Sciatic nerve (tissue), 2 donors: ENCODE measurements at regions not wholly inside any gene's neighbourhood (a gene's known extent, or its start where the extent isn't known, plus 50 kb on each side); places are given as distances from the start of the nearest gene placed in this dataset.

ENCODE experiments used
- ATAC-seq: fragments of 200-7000 bp; cut with Tn5 transposase; one replicate; pipeline ENCODE4 v1.9.1; 2020; ENCODE audit warnings: mild to moderate bottlenecking, moderate library complexity
- DNase-seq: peaks from one replicate; pipeline ENCODE4 v3.0.0-alpha.2; 2020; ENCODE audit warnings: low spot score
- intact Hi-C: fragments of 100-400 bp; cut with DNase I; formaldehyde crosslinking; loops from one replicate; pipeline ENCODE4 v1.14.2; 2022
- donor health status: DM: no; HTN: no; CAD: no.
- donor health status: DM: no; HTN: no; CAD: no.

DNA sequence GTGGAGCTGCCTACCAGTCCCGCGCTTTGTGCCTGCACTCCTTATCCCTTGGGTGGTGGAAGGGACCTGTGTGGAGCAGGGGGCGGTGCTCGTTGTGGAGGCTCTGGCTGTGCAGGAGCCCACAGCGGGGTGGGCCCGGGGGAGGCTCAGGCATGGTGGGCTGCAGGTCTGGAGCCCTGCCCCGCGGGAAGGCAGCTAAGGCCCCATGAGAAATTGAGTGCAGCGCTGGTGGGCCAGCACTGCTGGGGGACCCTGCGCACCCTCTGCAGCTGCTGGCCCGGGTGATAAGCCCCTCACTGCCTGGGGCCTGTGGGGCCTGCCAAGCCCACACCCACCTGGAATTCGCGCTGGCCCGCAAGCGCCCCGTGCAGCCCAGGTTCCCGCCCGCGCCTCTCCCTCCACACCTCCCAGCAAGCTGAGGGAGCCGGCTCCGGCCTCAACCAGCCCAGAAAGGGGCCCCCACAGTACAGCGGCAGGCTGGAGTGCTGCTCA, 859.6 kb upstream of the KCND2 start:
- ATAC-seq, result no peak
- intact Hi-C loops, result no loop called here
- DNase-seq, result no peak

DNA sequence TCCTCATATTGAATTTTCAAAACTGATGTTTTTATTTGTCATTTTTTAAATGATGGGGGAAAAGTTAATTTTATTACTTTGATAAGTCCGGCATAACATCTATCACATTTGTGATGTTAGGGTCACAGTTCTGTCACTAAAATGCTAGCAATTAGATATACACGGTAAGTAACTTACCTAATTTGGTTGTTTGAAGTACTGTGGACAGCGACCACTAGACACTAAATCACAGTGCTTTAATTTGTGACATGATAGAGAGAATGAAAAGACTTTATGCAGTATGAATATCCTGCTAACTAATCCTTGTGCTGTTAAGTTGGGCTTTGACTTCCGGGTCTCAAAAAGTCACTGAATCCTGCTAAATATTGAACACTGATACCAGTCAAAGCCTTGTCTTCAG, 857.3 kb upstream of the KCND2 start:
- ATAC-seq, result no peak
- intact Hi-C loops, result no loop called here
- DNase-seq, result no peak

DNA sequence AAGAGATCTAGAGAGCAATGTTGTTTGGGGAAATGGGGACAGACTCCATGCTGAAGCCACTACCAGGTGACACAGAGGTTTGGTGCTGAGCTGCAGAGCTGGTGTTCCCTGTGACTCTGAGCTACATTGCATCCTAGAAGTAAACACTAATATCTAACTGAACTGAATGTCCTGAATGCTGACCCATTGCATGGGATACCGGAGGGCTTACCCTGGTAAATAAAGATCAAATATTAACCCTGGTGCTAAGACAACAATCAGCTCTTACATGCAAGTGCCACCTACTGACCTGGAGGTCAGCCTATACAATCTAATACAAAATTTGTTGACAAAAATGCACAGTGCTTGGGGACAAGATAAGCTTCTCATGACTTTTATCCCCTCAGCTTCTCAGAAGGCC, 851.3 kb upstream of the KCND2 start:
- ATAC-seq, result no peak
- no peak for DNase-seq
- intact Hi-C loops, result no loop called here

DNA sequence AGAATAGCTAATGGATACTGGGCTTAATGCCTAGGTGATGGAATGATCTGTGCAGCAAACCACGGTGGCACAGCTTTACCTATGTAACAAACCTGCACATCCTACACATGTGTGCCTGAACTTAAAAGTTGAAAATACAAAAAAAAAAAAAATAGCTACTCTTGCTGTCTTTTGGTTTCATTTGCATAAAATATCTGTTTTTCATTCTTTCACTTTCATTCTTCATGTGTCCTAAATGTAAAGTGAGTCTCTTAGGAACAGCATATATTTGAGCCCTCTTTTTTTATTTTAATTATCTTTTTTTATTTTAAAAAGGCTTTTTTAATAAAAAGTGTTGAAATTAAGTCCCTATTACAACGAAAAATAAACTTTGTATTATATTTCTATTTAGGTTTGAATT, 836.1 kb upstream of the KCND2 start:
- DNase-seq (no peak), ATAC-seq (no peak)
- intact Hi-C loops, result no loop called here

DNA sequence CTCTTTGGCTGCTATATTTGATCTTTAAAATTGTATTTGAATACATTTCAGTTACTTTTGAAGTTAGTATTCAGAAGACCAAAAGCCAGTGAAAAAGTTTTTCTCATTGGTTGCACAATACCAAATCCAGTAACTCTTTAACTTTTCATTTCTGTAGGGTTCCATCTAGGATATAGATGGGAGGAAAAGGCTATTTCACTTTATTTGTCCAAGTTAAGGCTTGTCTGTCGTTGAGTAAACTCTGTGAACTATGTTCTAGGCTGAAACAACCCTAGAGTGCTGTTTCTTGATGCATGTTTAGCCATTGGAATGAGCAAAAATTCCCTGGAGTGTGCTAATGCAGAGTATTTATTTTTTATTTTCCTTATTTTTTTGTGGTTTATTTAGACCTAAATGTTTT, 834.7 kb upstream of the KCND2 start:
- no peak for DNase-seq
- no peak for ATAC-seq
- intact Hi-C loops, result no loop called here

DNA sequence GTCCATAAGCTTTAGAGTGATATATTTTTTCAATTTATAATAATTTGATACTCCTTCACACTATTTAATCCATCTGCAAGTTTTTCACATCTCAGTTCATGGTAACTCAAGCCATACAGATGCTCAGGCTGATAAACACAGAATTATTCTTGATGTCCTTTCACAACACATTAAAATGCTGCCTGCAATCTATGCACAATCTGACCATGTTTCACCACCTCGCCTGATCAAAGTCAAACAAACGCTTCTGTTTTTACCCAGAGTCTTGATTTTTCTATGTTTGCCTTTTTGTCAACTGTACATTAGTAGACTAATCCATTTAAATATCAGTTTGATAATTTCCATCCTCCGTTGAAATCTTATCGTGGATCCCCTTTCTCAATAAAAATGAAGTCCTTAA, 833.8 kb upstream of the KCND2 start:
- no peak for DNase-seq
- ATAC-seq, result no peak
- intact Hi-C loops, result no loop called here

DNA sequence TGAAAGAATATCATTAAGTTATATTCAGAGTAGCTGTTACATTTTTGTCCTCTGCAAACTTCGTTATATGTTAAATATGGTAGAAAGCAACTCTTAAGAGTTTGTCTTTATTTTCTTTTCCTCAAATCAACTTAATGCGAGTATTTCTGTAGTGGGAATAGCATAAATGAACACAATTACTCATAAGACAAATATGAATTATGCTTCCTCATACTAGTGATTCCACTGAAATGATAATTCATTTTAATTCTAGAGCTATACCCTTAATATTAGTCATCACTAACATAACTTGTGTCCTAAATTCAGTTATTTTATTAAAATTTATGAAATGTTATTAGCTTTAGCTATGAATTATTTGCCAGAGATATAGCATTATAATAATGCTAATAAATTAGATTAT, 820.6 kb upstream of the KCND2 start:
- intact Hi-C loops, result no loop called here
- DNase-seq (no peak), ATAC-seq (no peak)

DNA sequence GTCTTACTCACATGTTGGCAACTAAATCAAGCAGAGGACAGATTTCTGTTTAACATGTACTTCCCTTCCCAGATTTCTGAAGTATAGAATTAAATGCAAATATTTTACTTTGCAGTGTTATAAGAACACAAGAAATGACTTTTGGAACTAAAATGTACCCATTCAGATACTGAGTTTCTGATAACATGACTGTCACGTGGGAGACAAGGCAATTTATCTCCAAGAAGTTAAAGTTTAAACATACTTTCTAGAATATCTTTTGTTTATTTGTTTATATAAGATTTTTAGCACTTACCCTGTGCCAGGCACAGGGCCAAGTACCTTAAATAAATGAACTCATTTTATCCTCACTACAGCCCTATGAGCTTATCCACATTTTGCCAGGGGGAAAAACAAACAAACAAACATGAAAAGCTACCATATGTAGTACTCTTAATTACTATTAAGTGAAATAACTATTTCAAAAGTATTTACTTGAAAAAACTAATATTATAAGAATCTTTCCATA, 807.1 kb upstream of the KCND2 start:
- intact Hi-C loops, result no loop called here
- no peak for ATAC-seq

DNA sequence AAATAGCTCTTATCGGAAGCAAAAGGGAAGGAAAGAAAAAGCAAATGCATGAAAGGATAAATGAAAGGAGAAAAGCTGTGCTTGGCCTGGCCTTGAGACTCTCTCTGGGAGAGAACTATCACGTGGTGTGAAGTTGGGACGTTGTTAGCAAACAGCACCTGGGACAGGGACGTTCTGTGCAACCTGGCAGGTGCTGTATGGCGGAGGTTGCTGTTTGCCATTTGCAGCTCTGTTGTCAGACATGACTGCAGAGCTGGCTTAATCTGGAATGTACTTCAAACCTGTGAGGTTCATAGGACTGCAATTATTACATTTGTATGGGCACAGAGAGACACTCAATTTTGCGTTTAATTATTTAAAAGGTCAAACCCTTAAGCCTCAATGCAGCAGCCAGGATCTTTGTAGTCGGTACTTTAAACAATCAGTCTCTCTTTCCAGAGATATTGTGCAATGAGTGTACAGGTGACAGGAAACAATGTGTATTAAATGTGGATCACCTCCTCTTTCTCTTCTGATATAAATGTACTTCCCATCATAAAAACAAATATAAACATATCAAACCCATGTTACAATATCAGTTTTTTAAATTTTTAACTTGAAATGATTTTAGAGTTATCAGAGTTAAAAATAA, 800.5 kb upstream of the KCND2 start:
- ATAC-seq (no peak), DNase-seq (no peak)
- intact Hi-C loops, result no loop called here

More for the DNA sequence above, 807.1 kb upstream of the KCND2 start:
- no peak for DNase-seq

DNA sequence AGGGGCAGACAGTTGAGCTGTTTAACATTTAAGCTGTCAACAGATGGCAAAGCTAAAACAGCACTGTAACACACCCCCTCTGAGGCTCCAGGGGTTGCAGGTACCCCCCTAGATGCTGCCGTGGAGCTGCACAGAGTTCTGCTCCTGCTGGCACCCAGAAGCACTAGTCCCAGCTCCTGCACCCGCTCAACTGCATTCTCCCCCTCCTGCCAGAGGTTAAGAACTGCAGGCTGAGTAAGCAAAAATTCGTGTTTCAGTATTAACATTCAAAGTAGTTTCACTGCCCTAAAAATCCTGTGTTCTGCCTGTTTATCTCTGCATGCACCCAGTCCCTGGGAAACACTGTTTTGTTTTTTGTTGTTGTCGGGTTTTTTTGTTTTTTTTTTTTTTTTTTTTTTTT, 790.8 kb upstream of the KCND2 start:
- intact Hi-C loops, result no loop called here
- no peak for DNase-seq
- peak; percentile 38 for ATAC-seq

DNA sequence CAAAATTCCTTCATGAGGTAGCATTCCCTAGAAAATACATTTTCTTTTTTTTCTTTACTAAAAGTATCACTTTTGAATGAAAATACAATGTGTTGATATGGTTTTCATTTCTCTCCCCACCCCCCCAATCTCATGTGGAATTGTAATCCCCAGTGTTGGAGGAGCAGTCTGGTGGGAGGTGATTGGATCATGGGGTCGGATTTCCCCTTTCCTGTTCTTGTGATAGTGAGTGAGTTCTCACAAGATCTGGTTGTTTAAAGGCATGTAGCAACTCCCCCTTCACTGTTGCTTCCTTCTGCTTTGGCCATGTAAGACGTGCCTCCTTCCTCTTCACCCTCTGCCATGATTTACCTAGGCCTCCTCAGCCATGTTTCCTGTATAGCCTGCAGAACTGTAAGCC, 790.3 kb upstream of the KCND2 start:
- DNase-seq, result no peak
- intact Hi-C loops, result no loop called here
- no peak for ATAC-seq

DNA sequence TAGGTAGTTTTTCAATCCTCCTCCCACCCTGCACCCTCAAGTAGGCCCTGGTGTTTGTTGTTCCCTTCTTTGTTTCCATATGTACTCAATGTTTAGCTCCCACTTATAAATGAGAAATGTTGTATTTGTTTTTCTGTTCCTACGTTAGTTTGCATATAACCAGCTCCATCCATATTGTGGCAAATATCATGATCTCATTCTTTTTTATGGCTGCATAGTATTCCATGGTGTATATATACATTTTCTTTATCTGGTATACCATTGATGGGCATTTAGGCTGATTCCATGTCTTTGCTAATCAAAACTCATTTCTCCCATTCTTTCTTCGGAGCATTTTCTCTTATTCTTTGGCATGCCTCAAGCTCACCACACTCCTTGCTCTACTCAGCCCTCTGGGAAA, 789.6 kb upstream of the KCND2 start:
- no peak for DNase-seq
- intact Hi-C loops, result no loop called here
- no peak for ATAC-seq

DNA sequence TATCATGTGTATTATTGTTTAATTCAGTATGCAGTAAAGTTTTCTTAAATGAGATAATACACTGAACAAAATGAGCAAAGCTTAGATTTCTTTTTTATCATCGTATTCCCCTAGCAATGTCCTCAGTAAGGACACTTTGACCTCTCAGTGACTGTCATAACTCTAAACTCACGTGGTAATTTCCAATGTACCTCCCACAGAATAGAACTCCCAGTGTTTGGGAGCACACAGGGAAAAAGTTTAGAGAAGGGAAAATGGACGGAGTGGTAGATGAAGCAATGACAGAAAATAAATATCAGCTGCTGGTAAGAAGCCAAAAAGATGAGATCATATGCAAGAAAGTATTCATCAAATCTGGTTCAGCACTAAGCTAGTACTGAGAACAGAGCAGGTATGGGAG, 758.6 kb upstream of the KCND2 start:
- ATAC-seq (no peak), DNase-seq (no peak)
- intact Hi-C loops, result no loop called here

DNA sequence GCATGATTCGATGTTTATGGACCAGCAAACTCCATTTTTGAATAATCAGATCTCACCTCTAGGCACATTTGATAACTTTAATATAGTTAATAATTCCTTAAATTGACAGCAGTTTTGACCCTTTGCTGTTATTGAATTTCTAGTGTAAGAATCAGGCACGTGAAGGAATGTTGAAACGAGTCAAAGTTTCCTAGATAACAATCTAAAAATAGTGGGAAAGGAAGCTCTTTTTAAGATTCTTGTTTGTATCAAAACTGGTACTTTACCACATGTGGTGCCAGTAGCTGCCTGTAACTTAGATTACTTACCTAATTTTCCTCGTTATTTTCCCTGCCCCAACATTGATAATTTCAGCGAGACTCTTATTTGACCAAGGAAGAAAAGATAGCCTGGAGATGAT, 757.8 kb upstream of the KCND2 start:
- ATAC-seq (no peak), DNase-seq (no peak)
- intact Hi-C loops, result no loop called here

DNA sequence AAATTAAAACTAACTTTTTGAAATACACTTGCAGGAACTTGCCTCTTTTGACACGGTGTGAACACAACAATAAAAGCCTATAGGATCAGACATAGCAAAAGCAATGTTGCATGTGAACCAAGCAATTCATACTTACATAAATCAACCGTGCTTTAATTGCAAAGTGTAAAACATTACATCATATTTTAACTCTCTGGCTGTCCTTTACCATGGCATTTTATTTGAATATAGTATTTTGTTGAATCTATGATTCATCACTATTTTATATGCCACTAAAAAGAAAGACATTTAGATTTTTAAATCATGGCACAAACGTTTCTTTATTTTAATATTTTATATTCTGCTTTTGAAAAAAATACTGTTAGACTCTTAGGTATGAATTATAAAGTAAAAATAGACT, 757.0 kb upstream of the KCND2 start:
- intact Hi-C loops, result no loop called here
- DNase-seq (no peak), ATAC-seq (no peak)

DNA sequence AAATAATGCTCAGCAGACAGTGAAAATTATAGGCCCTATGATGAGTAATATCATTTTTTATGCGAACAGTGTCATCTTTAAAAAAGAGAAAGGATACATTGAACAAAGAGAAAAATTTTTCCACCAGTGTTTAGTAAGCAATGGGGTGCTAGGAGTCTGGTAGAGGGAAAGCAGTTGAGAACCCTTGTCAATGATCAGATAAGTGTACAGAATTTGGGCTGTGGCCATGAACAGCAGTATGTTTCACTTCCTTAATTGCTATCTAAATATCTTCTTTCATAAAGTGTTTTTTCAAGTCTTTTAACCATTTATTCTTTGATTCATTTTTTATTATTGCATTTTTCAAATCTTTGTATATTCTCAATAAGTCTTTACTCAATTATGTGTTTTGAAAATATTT, 750.7 kb upstream of the KCND2 start:
- ATAC-seq (no peak), DNase-seq (no peak)
- intact Hi-C loops, result no loop called here

DNA sequence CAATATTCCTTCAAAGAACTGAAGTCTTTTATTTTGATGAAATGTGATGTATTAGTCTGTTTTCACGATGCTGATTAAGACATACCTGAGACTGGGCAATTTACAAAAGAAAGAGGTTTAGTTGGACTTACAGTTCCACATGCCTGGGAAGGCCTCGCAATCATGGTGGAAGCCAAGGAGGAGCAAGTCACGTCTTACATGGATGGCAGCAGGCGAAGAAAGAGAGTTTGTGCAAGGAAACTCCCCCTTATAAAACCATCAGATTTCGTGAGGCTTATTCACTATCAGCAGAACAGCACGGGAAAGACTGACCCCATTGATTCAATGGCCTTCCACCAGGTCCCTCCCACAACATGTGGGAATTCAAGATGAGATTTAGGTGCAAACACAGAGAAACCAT, 750.3 kb upstream of the KCND2 start:
- ATAC-seq (no peak), DNase-seq (no peak)
- intact Hi-C loops, result no loop called here

DNA sequence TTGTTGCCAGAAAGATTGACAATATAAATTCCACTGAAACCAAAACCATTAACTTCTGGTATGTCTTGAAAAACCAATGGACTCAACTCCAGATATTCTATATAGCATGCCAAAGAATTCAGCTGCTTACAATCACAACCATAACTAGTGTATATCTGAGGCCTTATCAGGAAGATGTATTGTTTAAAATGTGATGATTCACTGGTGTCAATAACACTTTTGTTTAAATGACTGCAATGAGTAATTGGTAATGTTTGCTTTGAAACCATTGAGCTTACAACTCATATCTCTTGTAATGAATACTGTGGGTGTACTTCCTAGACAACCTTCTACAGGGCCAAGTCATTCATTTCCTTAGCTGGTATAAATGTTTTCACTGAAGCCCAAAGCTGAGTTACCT, 727.9 kb upstream of the KCND2 start:
- ATAC-seq (no peak), DNase-seq (no peak)
- intact Hi-C loops, result no loop called here

DNA sequence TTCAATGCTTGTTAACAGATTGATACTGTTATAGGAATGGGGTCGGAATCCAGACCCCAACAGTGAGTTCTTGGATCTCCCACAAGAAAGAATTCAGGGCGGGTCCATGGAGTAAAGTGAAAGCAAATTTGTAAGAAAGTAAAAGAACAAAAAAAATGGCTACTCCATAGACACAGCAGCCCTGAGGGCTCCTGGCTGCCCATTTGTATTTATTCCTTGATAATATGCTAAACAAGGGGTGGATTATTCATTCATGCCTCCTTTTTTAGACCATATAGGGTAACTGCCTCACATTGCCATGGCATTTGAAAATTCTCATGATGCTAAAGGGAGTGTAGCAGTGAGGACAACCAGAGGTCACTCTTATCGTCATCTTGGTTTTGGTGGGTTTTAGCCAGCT, 717.2 kb upstream of the KCND2 start:
- intact Hi-C loops, result no loop called here
- ATAC-seq (no peak), DNase-seq (no peak)

DNA sequence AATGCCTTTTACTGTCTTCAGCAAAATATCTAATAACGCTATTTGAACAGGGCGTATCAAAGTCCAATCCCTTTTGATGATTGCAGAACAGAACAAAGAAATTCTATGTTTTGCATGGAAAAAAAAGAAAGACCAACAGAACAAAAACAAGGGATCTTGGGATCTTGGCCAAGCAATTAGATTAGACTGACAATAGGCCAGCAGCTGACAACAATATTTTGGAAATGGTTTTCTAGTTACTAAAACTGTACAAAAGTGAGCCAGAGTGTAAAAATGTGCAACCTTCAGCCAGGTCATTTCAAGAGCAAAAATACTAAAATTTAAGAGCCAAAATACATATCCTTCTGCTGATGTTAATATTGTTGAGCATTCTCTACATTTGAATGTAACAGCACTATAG, 716.5 kb upstream of the KCND2 start:
- intact Hi-C loops, result no loop called here
- ATAC-seq, result no peak

DNA sequence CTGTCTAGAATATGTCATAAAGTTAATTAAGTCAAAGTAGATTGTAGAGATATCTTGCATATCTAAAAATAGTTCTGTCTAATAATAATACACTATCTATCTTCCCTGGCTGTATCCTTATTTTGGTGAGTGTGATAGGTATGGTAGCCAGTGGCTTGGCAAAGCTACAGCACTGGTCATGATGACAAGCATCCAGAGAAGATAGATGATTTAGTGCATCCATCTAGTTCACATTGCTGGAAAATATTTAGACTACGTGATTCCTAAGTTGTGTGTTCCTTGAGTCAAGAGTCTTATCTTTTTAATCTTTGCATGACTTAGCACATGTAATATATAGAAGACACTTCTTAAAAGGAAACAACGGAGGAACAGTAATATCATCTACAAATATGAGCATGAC, 711.2 kb upstream of the KCND2 start:
- DNase-seq (no peak), ATAC-seq (no peak)
- intact Hi-C loops, result no loop called here

More for the DNA sequence above, 716.5 kb upstream of the KCND2 start:
- no peak for DNase-seq

DNA sequence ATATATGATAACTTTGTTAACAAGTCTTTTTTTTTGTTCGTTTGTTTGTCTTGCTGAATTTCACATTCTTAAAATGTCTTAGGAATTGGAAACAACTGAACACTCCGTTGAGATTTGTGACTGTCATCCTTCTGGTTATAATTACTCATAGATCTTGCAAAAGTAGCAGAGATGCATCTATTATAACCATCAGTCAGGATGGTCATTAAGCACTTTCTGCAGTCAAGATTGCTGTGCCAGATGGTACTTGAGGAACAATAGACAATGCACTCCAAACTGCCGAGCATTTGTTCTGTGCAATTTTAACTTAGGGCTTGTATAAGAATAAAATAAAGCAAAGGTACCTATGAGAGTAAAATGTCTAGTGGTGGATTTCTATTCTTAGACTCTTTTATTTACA, 710.1 kb upstream of the KCND2 start:
- ATAC-seq (no peak), DNase-seq (no peak)
- intact Hi-C loops, result no loop called here
